Left ventricle myocardium inferior (tissue), 1 donor: ENCODE measurements at regions not wholly inside any gene's neighbourhood (a gene's known extent, or its start where the extent isn't known, plus 50 kb on each side); places are given as distances from the start of the nearest gene placed in this dataset.

ENCODE experiments used
- DNase-seq: peaks from one replicate; pipeline ENCODE4 v3.0.0-alpha.2; 2020
- H3K27ac ChIP-seq: fragments of 200-600 bp; replicated peaks from 2 replicates; pipeline ENCODE4 v1.8.0; 2021
- H3K27me3 ChIP-seq: fragments of 200-600 bp; 2 replicates; pipeline ENCODE4 v1.8.0; 2021; ENCODE audit warnings: low read depth
- H3K36me3 ChIP-seq: fragments of 200-600 bp; 2 replicates; pipeline ENCODE4 v1.8.0; 2021
- H3K4me1 ChIP-seq: fragments of 200-600 bp; 2 replicates; pipeline ENCODE4 v1.8.0; 2021
- H3K4me3 ChIP-seq: fragments of 200-600 bp; 2 replicates; pipeline ENCODE4 v1.8.0; 2021; ENCODE audit warnings: mild to moderate bottlenecking, moderate library complexity
- H3K9me3 ChIP-seq: fragments of 200-600 bp; replicated peaks from 2 replicates; pipeline ENCODE4 v1.8.0; 2021
- CTCF ChIP-seq: fragments of 200-600 bp; IDR thresholded peaks from 2 replicates; pipeline ENCODE4 v1.8.0; 2021; ENCODE audit warnings: antibody characterized with exemption, mild to moderate bottlenecking, borderline replicate concordance
- intact Hi-C: fragments of 100-400 bp; cut with micrococcal nuclease; formaldehyde crosslinking; loops from one replicate; pipeline ENCODE4 v1.11.0; 2022
- donor health status: DM: no; HTN: yes; CAD: no; lungs with severe emphysema.

GRCh38 chr13:26880735-26881134 is 120.1 kb upstream of the GPR12 start:
- no peak for DNase-seq
- Histone ChIP-seq H3K9me3 (peaks cover 24% of the 10 kb centered on the region), H3K4me1 (no peaks in the 10 kb centered on the region), H3K27ac (no peak overlapping the region), H3K27me3 (peaks cover 77% of the 10 kb centered on the region), H3K4me3 (no peak overlapping the region), H3K36me3 (no peaks in the 10 kb centered on the region)
- TF ChIP-seq CTCF = no peak
- intact Hi-C loops = no loop called here

GRCh38 chr13:26878438-26878837 is 117.9 kb upstream of the GPR12 start:
- H3K27ac ChIP-seq = no peak overlapping the region
- peaks cover 31% of the 10 kb centered on the region for H3K9me3 ChIP-seq
- DNase-seq = no peak
- no peaks in the 10 kb centered on the region for H3K4me1 ChIP-seq
- intact Hi-C loops = no loop called here
- H3K27me3 ChIP-seq = peaks cover 69% of the 10 kb centered on the region
- H3K36me3 ChIP-seq = no peaks in the 10 kb centered on the region
- no peak for TF ChIP-seq CTCF
- no peak overlapping the region for H3K4me3 ChIP-seq

- DNase-seq = no peak
- Histone ChIP-seq H3K9me3 (peaks cover 31% of the 10 kb centered on the region), H3K27ac (no peak overlapping the region), H3K27me3 (peaks cover 78% of the 10 kb centered on the region), H3K4me1 (no peaks in the 10 kb centered on the region), H3K36me3 (no peaks in the 10 kb centered on the region), H3K4me3 (no peak overlapping the region)
- TF ChIP-seq CTCF = no peak
- intact Hi-C loops = loop anchor here (5.0 kb wide), 1 partner anchor 166 kb away; no protein-coding TSS in a partner anchor
Measured at GRCh38 chr13:26873386-26873698, 112.8 kb upstream of the GPR12 start.

- Histone ChIP-seq H3K36me3 (no peaks in the 10 kb centered on the region), H3K4me1 (no peaks in the 10 kb centered on the region), H3K9me3 (peaks cover 27% of the 10 kb centered on the region), H3K4me3 (no peak overlapping the region), H3K27ac (no peak overlapping the region), H3K27me3 (peaks cover 78% of the 10 kb centered on the region)
- DNase-seq = peak; percentile 46
- intact Hi-C loops = loop anchor here (5.0 kb wide), 1 partner anchor 165 kb away; no protein-coding TSS in a partner anchor
- peak; percentile 79 for TF ChIP-seq CTCF
Measured at GRCh38 chr13:26872525-26873385, 112.2 kb upstream of the GPR12 start.

- no peak overlapping the region for H3K27ac ChIP-seq
- intact Hi-C loops = no loop called here
- no peaks in the 10 kb centered on the region for H3K9me3 ChIP-seq
- H3K4me3 ChIP-seq = no peak overlapping the region
- no peak for DNase-seq
- H3K27me3 ChIP-seq = peaks cover 84% of the 10 kb centered on the region
- no peaks in the 10 kb centered on the region for H3K4me1 ChIP-seq
- H3K36me3 ChIP-seq = no peaks in the 10 kb centered on the region
- TF ChIP-seq CTCF = no peak
Measured at GRCh38 chr13:26867451-26868091, 107.0 kb upstream of the GPR12 start.
